SH-SY5Y (cell line): ENCODE measurements at regions not wholly inside any gene's neighbourhood (a gene's known extent, or its start where the extent isn't known, plus 50 kb on each side); places are given as distances from the start of the nearest gene placed in this dataset.

Experiments
- GATA2 ChIP-seq: IDR thresholded peaks from 2 replicates; pipeline ENCODE4 v1.6.1; 2011; ENCODE audit warnings: mild to moderate bottlenecking, low read depth, low read length
- GATA3 ChIP-seq: IDR thresholded peaks from 2 replicates; pipeline ENCODE4 v1.6.1; 2011; ENCODE audit warnings: low read depth, mild to moderate bottlenecking, low read length, moderate library complexity

- TF ChIP-seq GATA3 (no peak), GATA2 (no peak)
These were observed 765.4 kb upstream of the ANO3 start for GRCh38 chr11:25566298-25567200.
